ENCODE measurements at regions not wholly inside any gene's neighbourhood (a gene's known extent, or its start where the extent isn't known, plus 50 kb on each side); places are given as distances from the start of the nearest gene placed in this dataset.

DNA sequence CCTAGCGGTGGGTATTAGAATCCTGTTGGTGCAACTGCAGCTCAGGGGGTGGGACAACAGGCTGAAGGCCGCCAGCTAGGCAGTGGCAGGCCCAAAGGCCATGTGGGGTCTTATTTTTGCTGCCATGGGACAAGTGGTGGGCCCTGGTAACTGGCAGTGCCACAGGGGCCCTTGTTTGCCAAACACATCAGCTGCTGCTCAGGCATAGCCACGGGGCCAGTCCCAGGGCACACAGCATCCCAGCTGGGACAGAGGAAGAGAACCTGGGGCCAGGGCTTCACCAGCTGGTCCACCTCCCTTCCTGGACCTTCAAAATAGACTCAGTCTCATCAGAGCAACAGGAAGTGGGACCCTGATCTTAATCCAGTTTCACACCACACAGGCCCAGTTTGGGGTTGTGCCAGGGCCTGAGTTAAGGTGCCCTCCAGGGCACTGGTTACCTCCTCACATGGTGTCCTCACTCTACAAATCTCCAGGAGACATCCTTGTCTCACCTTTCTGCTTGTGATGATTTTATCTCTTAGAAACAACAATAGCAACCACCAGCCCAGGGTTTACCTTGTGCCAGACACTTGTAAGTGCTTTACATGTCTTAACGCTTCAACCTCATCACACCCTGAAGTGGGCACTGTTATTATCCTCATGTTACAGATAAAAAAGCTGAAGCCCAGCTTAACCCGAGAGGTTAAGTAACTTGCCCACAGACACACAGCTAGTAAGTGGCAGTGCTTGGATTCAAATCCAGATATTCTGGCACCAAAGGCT is 98.5 kb downstream of the GYPC start:
- CTCF ChIA-PET: no interaction called here

DNA sequence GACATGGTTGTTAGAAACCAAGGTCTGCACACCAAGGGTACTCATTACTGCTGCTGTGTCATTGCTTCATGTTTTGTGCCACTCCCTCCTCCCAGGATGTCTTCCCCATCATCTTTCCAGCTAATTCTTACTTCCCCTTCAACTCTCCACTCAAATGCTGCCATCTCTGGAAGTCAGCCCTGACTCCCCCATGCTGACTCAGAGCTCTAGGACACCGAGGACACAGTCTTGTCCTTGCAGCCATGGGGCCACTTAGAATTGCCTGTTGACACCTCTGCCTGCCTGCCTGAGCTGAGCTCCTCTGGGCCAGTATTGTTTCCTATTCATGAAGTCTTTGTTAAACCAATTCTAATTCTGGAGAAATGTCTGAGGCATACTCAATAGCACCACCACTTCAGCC is 100.2 kb downstream of the GYPC start:
- Histone ChIP-seq H3K27ac (ENCODE audit: low read depth, low read length) (no peak overlapping the region), H3K36me3 (ENCODE audit: control insufficient read depth in 1 of 2, insufficient read depth in 2 of 2, low read length in 2 of 2) (no peaks in the 10 kb centered on the region), H3K4me3 (replicated peaks in 1 of 2; ENCODE audit: low read depth in 1 of 2, low read length in 2 of 2) (no peak overlapping the region), H3K27me3 (ENCODE audit: insufficient read depth, low read length) (no peaks in the 10 kb centered on the region; the same call in 1 of the 2 replicates), H3K79me2 (ENCODE audit: insufficient read depth, low read length) (no peaks in the 10 kb centered on the region), H3K4me2 (ENCODE audit: low read length) (no peak overlapping the region), H3K4me1 (ENCODE audit: control insufficient read depth in 1 of 2, insufficient read depth in 2 of 2, low read length in 2 of 2) (no peaks in the 10 kb centered on the region), H3K9me3 (ENCODE audit: control insufficient read depth in 1 of 2, insufficient read depth in 1 of 2, low read depth in 1 of 2, low read length in 2 of 2) (no peaks in the 10 kb centered on the region), H3K9me2 (ENCODE audit: insufficient read depth) (no peaks in the 10 kb centered on the region), H4K20me1 (ENCODE audit: insufficient read depth) (no peaks in the 10 kb centered on the region), H3K9ac (ENCODE audit: low read length) (no peak overlapping the region), H2AFZ (ENCODE audit: low read depth, low read length, poor library complexity, severe bottlenecking) (no peak overlapping the region)
- BruUV-seq (replicated peaks): no TSS peak
- ChIA-PET CTCF (no interaction called here), POLR2A (no interaction called here), RAD21 (ENCODE audit: low non-redundant PET in 1 of 2, low total read pairs in 2 of 2, uncharacterized antibody in 2 of 2, unreplicated experiment in 2 of 2) (no interaction called here)
- ATAC-seq: no peak
- no peak for DNase-seq (ENCODE audit: low read depth, low spot score)
- intact Hi-C loops (cut with micrococcal nuclease): no loop called here
- TF ChIP-seq RAD21 (IDR thresholded peaks at IDR 0.05; ENCODE audit: low read depth) (no peak), SRF (IDR thresholded peaks at IDR 0.05; ENCODE audit: low read depth) (no peak), SIN3A (IDR thresholded peaks at IDR 0.05; ENCODE audit: low read depth) (no peak), EZH2 (IDR thresholded peaks at IDR 0.05) (no peak), FOSL1 (IDR thresholded peaks at IDR 0.05; ENCODE audit: low read depth) (no peak), JUND (IDR thresholded peaks at IDR 0.05) (no peak), EZH2phosphoT487 (IDR thresholded peaks at IDR 0.05; ENCODE audit: borderline replicate concordance) (no peak), TCF7L2 (IDR thresholded peaks at IDR 0.05; ENCODE audit: borderline replicate concordance, extremely low read depth, insufficient read depth, insufficient read length) (no peak), POLR2A (IDR thresholded peaks at IDR 0.05; ENCODE audit: borderline replicate concordance, extremely low read depth, insufficient read depth, insufficient read length) (no peak), SP1 (IDR thresholded peaks at IDR 0.05; ENCODE audit: low read depth) (no peak)
- TF ChIP-seq, protein P1, sequence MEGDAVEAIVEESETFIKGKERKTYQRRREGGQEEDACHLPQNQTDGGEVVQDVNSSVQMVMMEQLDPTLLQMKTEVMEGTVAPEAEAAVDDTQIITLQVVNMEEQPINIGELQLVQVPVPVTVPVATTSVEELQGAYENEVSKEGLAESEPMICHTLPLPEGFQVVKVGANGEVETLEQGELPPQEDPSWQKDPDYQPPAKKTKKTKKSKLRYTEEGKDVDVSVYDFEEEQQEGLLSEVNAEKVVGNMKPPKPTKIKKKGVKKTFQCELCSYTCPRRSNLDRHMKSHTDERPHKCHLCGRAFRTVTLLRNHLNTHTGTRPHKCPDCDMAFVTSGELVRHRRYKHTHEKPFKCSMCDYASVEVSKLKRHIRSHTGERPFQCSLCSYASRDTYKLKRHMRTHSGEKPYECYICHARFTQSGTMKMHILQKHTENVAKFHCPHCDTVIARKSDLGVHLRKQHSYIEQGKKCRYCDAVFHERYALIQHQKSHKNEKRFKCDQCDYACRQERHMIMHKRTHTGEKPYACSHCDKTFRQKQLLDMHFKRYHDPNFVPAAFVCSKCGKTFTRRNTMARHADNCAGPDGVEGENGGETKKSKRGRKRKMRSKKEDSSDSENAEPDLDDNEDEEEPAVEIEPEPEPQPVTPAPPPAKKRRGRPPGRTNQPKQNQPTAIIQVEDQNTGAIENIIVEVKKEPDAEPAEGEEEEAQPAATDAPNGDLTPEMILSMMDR (IDR thresholded peaks at IDR 0.05 in 2 of 3, conservative IDR thresholded peaks at IDR 0.05 in 1 of 3; ENCODE audit: borderline replicate concordance in 1 of 3, insufficient read depth in 1 of 3, low read depth in 2 of 3, low read length in 2 of 3): no peak
- TF ChIP-seq, protein P2, sequence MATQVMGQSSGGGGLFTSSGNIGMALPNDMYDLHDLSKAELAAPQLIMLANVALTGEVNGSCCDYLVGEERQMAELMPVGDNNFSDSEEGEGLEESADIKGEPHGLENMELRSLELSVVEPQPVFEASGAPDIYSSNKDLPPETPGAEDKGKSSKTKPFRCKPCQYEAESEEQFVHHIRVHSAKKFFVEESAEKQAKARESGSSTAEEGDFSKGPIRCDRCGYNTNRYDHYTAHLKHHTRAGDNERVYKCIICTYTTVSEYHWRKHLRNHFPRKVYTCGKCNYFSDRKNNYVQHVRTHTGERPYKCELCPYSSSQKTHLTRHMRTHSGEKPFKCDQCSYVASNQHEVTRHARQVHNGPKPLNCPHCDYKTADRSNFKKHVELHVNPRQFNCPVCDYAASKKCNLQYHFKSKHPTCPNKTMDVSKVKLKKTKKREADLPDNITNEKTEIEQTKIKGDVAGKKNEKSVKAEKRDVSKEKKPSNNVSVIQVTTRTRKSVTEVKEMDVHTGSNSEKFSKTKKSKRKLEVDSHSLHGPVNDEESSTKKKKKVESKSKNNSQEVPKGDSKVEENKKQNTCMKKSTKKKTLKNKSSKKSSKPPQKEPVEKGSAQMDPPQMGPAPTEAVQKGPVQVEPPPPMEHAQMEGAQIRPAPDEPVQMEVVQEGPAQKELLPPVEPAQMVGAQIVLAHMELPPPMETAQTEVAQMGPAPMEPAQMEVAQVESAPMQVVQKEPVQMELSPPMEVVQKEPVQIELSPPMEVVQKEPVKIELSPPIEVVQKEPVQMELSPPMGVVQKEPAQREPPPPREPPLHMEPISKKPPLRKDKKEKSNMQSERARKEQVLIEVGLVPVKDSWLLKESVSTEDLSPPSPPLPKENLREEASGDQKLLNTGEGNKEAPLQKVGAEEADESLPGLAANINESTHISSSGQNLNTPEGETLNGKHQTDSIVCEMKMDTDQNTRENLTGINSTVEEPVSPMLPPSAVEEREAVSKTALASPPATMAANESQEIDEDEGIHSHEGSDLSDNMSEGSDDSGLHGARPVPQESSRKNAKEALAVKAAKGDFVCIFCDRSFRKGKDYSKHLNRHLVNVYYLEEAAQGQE (IDR thresholded peaks at IDR 0.05; ENCODE audit: low read depth): no peak

More for the DNA sequence above, 98.5 kb downstream of the GYPC start:
- no peak for TF ChIP-seq ZFX (IDR thresholded peaks at IDR 0.05)
- TF ChIP-seq, protein P3, sequence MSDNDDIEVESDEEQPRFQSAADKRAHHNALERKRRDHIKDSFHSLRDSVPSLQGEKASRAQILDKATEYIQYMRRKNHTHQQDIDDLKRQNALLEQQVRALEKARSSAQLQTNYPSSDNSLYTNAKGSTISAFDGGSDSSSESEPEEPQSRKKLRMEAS (IDR thresholded peaks at IDR 0.05): no peak
- Histone ChIP-seq H3K79me2 (ENCODE audit: insufficient read depth, low read length) (no peaks in the 10 kb centered on the region), H3K9ac (ENCODE audit: low read length) (no peak overlapping the region), H4K20me1 (ENCODE audit: insufficient read depth) (no peaks in the 10 kb centered on the region), H3K27ac (ENCODE audit: low read depth, low read length) (no peak overlapping the region), H3K4me1 (ENCODE audit: control insufficient read depth in 1 of 2, insufficient read depth in 2 of 2, low read length in 2 of 2) (no peaks in the 10 kb centered on the region), H3K27me3 (ENCODE audit: insufficient read depth, low read length) (no peaks in the 10 kb centered on the region; the same call in 1 of the 2 replicates), H2AFZ (ENCODE audit: low read depth, low read length, poor library complexity, severe bottlenecking) (no peak overlapping the region), H3K4me2 (ENCODE audit: low read length) (no peak overlapping the region), H3K9me2 (ENCODE audit: insufficient read depth) (no peaks in the 10 kb centered on the region), H3K4me3 (replicated peaks in 1 of 2; ENCODE audit: low read depth in 1 of 2, low read length in 2 of 2) (no peak overlapping the region), H3K36me3 (ENCODE audit: control insufficient read depth in 1 of 2, insufficient read depth in 2 of 2, low read length in 2 of 2) (no peaks in the 10 kb centered on the region), H3K9me3 (ENCODE audit: control insufficient read depth in 1 of 2, insufficient read depth in 1 of 2, low read depth in 1 of 2, low read length in 2 of 2) (no peaks in the 10 kb centered on the region)
- no peak for DNase-seq (ENCODE audit: low read depth, low spot score)
- RAD21 ChIA-PET (ENCODE audit: low non-redundant PET in 1 of 2, low total read pairs in 2 of 2, uncharacterized antibody in 2 of 2, unreplicated experiment in 2 of 2): no interaction called here
- intact Hi-C loops (cut with micrococcal nuclease): no loop called here
- no TSS peak for BruUV-seq (replicated peaks)
- no peak for ATAC-seq
- POLR2A ChIA-PET: no interaction called here
